ENCODE measurements at regions not wholly inside any gene's neighbourhood (a gene's known extent, or its start where the extent isn't known, plus 50 kb on each side); places are given as distances from the start of the nearest gene placed in this dataset.

GRCh38 chr2:157125685-157126084 lies 131.8 kb upstream of the GALNT5 start (continued):
- TF ChIP-seq, protein P1, sequence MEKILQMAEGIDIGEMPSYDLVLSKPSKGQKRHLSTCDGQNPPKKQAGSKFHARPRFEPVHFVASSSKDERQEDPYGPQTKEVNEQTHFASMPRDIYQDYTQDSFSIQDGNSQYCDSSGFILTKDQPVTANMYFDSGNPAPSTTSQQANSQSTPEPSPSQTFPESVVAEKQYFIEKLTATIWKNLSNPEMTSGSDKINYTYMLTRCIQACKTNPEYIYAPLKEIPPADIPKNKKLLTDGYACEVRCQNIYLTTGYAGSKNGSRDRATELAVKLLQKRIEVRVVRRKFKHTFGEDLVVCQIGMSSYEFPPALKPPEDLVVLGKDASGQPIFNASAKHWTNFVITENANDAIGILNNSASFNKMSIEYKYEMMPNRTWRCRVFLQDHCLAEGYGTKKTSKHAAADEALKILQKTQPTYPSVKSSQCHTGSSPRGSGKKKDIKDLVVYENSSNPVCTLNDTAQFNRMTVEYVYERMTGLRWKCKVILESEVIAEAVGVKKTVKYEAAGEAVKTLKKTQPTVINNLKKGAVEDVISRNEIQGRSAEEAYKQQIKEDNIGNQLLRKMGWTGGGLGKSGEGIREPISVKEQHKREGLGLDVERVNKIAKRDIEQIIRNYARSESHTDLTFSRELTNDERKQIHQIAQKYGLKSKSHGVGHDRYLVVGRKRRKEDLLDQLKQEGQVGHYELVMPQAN (conservative IDR thresholded peaks at IDR 0.05), result no peak
- TF ChIP-seq MTA2 (IDR thresholded peaks at IDR 0.05; ENCODE audit: low read depth), result no peak
- TF ChIP-seq PBX3 (IDR thresholded peaks at IDR 0.05; ENCODE audit: insufficient replicate concordance, low read depth, low read length), result no peak
- TF ChIP-seq SIN3A (IDR thresholded peaks at IDR 0.05; ENCODE audit: low read depth, low read length), result no peak
- TF ChIP-seq EED (IDR thresholded peaks at IDR 0.05; ENCODE audit: low read depth), result no peak

- ChIA-PET RAD21 (ENCODE audit: unreplicated experiment) (no interaction called here), CTCF (interaction anchor here (0.6 to 1.2 kb wide), 4 partner anchors 11 to 875 kb away, joined by 3 to 4 read pairs (median 3); no protein-coding TSS in a partner anchor), SMC1A (ENCODE audit: uncharacterized antibody, unreplicated experiment) (interaction anchor here (0.8 to 1.5 kb wide), 3 partner anchors 56 to 1750 kb away, joined by 3 to 5 read pairs (median 5); no protein-coding TSS in a partner anchor), POLR2A (no interaction called here)
- H3K27ac ChIP-seq (ENCODE audit: control insufficient read depth, insufficient read depth), result no peak overlapping the region
- H3K4me3 ChIP-seq, result no peak overlapping the region
- no peaks in the 10 kb centered on the region for H4K20me1 ChIP-seq (ENCODE audit: control insufficient read depth, insufficient read depth)
- no peaks in the 10 kb centered on the region for H3K79me2 ChIP-seq (ENCODE audit: control insufficient read depth, insufficient read depth, low read length)
- DNase-seq (ENCODE audit: low read depth, low spot score) (no peak), FAIRE-seq (no peak), ATAC-seq (no peak)
- H3K9me3 ChIP-seq (replicated peaks; ENCODE audit: control insufficient read depth, insufficient read depth, low read length), result no peaks in the 10 kb centered on the region
- H3K9ac ChIP-seq (ENCODE audit: control insufficient read depth, insufficient read depth, low read length), result no peak overlapping the region
- BruUV-seq (replicated peaks), result no TSS peak
- H3K36me3 ChIP-seq (ENCODE audit: control insufficient read depth in 2 of 2, insufficient read depth in 2 of 2, low read length in 1 of 2), result no peaks in the 10 kb centered on the region
- H3K4me2 ChIP-seq (ENCODE audit: control insufficient read depth, insufficient read depth), result no peak overlapping the region
- H2AFZ ChIP-seq (ENCODE audit: control insufficient read depth, low read depth, low read length), result no peak overlapping the region
- intact Hi-C loops (cut with micrococcal nuclease; ENCODE audit: unreplicated experiment) (no loop called here), in situ Hi-C loops (cut with MboI) (no loop called here)
- TF ChIP-seq YY1 (IDR thresholded peaks at IDR 0.05; ENCODE audit: low read depth, low read length), result no peak
- peaks cover 0 to 2% of the 10 kb centered on the region in 2 experiments; a peak in 2 of 4 replicates for H3K27me3 ChIP-seq (replicated peaks in 1 of 2; ENCODE audit: control insufficient read depth in 2 of 2, insufficient read depth in 2 of 2, low read length in 1 of 2)
- no peaks in the 10 kb centered on the region for H3K4me1 ChIP-seq (ENCODE audit: control insufficient read depth, insufficient read depth, low read length)
These were observed 130.1 kb upstream of the GALNT5 start for GRCh38 chr2:157127249-157128012.
